ENCODE measurements at regions not wholly inside any gene's neighbourhood (a gene's known extent, or its start where the extent isn't known, plus 50 kb on each side); places are given as distances from the start of the nearest gene placed in this dataset.

DNA sequence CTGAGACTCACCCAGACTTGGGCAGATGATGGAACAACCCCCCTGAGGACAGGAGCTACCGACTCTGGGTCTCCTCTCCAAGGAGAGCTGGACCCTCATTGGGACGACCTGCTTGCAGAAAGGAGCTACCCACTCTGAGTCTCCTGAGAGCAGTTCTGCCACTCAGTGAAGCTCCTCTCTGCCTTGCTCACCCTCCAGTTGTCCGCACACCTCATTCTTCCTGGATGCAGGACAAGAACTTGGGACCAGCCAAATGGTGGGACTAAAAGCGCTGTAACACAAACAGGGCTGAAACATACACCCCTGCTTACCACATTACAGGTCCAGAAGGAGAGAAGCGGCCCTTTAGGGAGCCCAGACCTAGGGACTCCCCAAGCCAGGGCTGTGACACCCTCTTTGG is 124.9 kb upstream of the CCDC150 start:
- H3K27me3 ChIP-seq (ENCODE audit: control insufficient read depth in 2 of 2, insufficient read depth in 2 of 2, low read length in 2 of 2) = no peaks in the 10 kb centered on the region
- no peak overlapping the region for H3K4me2 ChIP-seq (replicated peaks; ENCODE audit: extremely low read depth, low read length, poor library complexity, severe bottlenecking)
- no peaks in the 10 kb centered on the region for H3K9me3 ChIP-seq (replicated peaks in 1 of 2; ENCODE audit: control insufficient read depth in 1 of 2, insufficient read depth in 1 of 2, low read length in 2 of 2)
- peaks cover 4 to 8% (median 5%) of the 10 kb centered on the region in 3 donors for H3K27me3 Mint-ChIP-seq (ENCODE audit: low read depth in 3 of 3)
- no peak for DNase-seq
- WGBS (ENCODE audit: insufficient coverage) = 90% methylated on average over 5 of the region's 5 CpGs
- H2AFZ ChIP-seq (ENCODE audit: insufficient read depth, low read depth, low read length, poor library complexity, severe bottlenecking) = no peak overlapping the region
- H3K4me1 Mint-ChIP-seq = no peaks in the 10 kb centered on the region
- intact Hi-C loops (cut with micrococcal nuclease) = no loop called here
- no peak overlapping the region for H3K9ac ChIP-seq (ENCODE audit: insufficient read depth, low read length, poor library complexity, severe bottlenecking)
- H3K36me3 Mint-ChIP-seq = no peaks in the 10 kb centered on the region
- no peaks in the 10 kb centered on the region for H3K79me2 ChIP-seq (ENCODE audit: insufficient read depth, low read length)
- no peak overlapping the region for H3K27ac ChIP-seq (ENCODE audit: low read depth in 1 of 2, low read length in 2 of 2)
- no peaks in the 10 kb centered on the region for H3K36me3 ChIP-seq (replicated peaks in 1 of 2; ENCODE audit: control insufficient read depth in 1 of 2, insufficient read depth in 2 of 2, low read length in 2 of 2)
- no peaks in the 10 kb centered on the region for H3K4me1 ChIP-seq (ENCODE audit: control insufficient read depth in 1 of 2, insufficient read depth in 2 of 2, low read length in 2 of 2)
- H3K27ac Mint-ChIP-seq = no peak overlapping the region
- H3K9me3 Mint-ChIP-seq = no peaks in the 10 kb centered on the region
- no peak overlapping the region for H3K4me3 Mint-ChIP-seq
- no peaks in the 10 kb centered on the region for H4K20me1 ChIP-seq (ENCODE audit: insufficient read depth, low read length)
- TF ChIP-seq, protein P1, sequence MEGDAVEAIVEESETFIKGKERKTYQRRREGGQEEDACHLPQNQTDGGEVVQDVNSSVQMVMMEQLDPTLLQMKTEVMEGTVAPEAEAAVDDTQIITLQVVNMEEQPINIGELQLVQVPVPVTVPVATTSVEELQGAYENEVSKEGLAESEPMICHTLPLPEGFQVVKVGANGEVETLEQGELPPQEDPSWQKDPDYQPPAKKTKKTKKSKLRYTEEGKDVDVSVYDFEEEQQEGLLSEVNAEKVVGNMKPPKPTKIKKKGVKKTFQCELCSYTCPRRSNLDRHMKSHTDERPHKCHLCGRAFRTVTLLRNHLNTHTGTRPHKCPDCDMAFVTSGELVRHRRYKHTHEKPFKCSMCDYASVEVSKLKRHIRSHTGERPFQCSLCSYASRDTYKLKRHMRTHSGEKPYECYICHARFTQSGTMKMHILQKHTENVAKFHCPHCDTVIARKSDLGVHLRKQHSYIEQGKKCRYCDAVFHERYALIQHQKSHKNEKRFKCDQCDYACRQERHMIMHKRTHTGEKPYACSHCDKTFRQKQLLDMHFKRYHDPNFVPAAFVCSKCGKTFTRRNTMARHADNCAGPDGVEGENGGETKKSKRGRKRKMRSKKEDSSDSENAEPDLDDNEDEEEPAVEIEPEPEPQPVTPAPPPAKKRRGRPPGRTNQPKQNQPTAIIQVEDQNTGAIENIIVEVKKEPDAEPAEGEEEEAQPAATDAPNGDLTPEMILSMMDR (IDR thresholded peaks at IDR 0.05) = no peak
- H3K4me3 ChIP-seq (replicated peaks in 1 of 3; ENCODE audit: low read depth in 2 of 3, low read length in 3 of 3) = no peak overlapping the region

GRCh38 chr2:196515051-196515450 is 124.5 kb upstream of the CCDC150 start:
- no peaks in the 10 kb centered on the region for H4K20me1 ChIP-seq (ENCODE audit: insufficient read depth, low read length)
- no peak overlapping the region for H2AFZ ChIP-seq (ENCODE audit: insufficient read depth, low read depth, low read length, poor library complexity, severe bottlenecking)
- no peaks in the 10 kb centered on the region for H3K27me3 ChIP-seq (ENCODE audit: control insufficient read depth in 2 of 2, insufficient read depth in 2 of 2, low read length in 2 of 2)
- H3K4me3 ChIP-seq (replicated peaks in 1 of 3; ENCODE audit: low read depth in 2 of 3, low read length in 3 of 3) = no peak overlapping the region
- H3K36me3 ChIP-seq (replicated peaks in 1 of 2; ENCODE audit: control insufficient read depth in 1 of 2, insufficient read depth in 2 of 2, low read length in 2 of 2) = no peaks in the 10 kb centered on the region
- intact Hi-C loops (cut with micrococcal nuclease) = no loop called here
- H3K9me3 Mint-ChIP-seq = no peaks in the 10 kb centered on the region
- no peak overlapping the region for H3K9ac ChIP-seq (ENCODE audit: insufficient read depth, low read length, poor library complexity, severe bottlenecking)
- peaks cover 4 to 7% (median 5%) of the 10 kb centered on the region in 3 donors for H3K27me3 Mint-ChIP-seq (ENCODE audit: low read depth in 3 of 3)
- no peak overlapping the region for H3K27ac Mint-ChIP-seq
- no peak overlapping the region for H3K4me3 Mint-ChIP-seq
- no peaks in the 10 kb centered on the region for H3K4me1 Mint-ChIP-seq
- no peak overlapping the region for H3K27ac ChIP-seq (ENCODE audit: low read depth in 1 of 2, low read length in 2 of 2)
- TF ChIP-seq, protein P1 (IDR thresholded peaks at IDR 0.05) = no peak
- H3K9me3 ChIP-seq (replicated peaks in 1 of 2; ENCODE audit: control insufficient read depth in 1 of 2, insufficient read depth in 1 of 2, low read length in 2 of 2) = no peaks in the 10 kb centered on the region
- H3K36me3 Mint-ChIP-seq = no peaks in the 10 kb centered on the region
- 94% methylated on average over 11 of the region's 11 CpGs for WGBS (ENCODE audit: insufficient coverage)
- H3K4me1 ChIP-seq (ENCODE audit: control insufficient read depth in 1 of 2, insufficient read depth in 2 of 2, low read length in 2 of 2) = no peaks in the 10 kb centered on the region
- DNase-seq = no peak
- no peaks in the 10 kb centered on the region for H3K79me2 ChIP-seq (ENCODE audit: insufficient read depth, low read length)
- no peak overlapping the region for H3K4me2 ChIP-seq (replicated peaks; ENCODE audit: extremely low read depth, low read length, poor library complexity, severe bottlenecking)

Data from CD14-positive monocyte (primary cell).